ENCODE measurements at regions not wholly inside any gene's neighbourhood (a gene's known extent, or its start where the extent isn't known, plus 50 kb on each side); places are given as distances from the start of the nearest gene placed in this dataset.
"Not testable (repeated sequence)": the region's sequence is repeated elsewhere in the genome, so short reads cannot be mapped to it uniquely, and the experiment has no call there.

GRCh38 chr5:106397700-106398099 is 1273.0 kb downstream of the EFNA5 start:
- DNase-seq: no peak

- no peak for DNase-seq
Observed at GRCh38 chr5:106393276-106393675, 1277.5 kb downstream of the EFNA5 start.

- DNase-seq: no peak
Observed at GRCh38 chr5:106392766-106393165, 1278.0 kb downstream of the EFNA5 start.

GRCh38 chr5:106387767-106388166 is 1283.0 kb downstream of the EFNA5 start:
- not testable (repeated sequence) for DNase-seq

GRCh38 chr5:106386287-106386686 is 1284.5 kb downstream of the EFNA5 start:
- DNase-seq: no peak

GRCh38 chr5:106380736-106381135 is 1290.0 kb downstream of the EFNA5 start:
- DNase-seq: no peak

- no peak for DNase-seq
Observed at GRCh38 chr5:106376522-106376921, 1294.2 kb downstream of the EFNA5 start.

- DNase-seq: no peak
Observed at GRCh38 chr5:106374956-106375355, 1295.8 kb downstream of the EFNA5 start.

- DNase-seq: no peak
Observed at GRCh38 chr5:106368021-106368420, 1302.7 kb downstream of the EFNA5 start.

GRCh38 chr5:106367281-106367680 is 1303.5 kb downstream of the EFNA5 start:
- no peak for DNase-seq

- no peak for DNase-seq
Observed at GRCh38 chr5:106363578-106363977, 1307.2 kb downstream of the EFNA5 start.

- no peak for DNase-seq
Observed at GRCh38 chr5:106361905-106362304, 1308.8 kb downstream of the EFNA5 start.

- no peak for DNase-seq
Observed at GRCh38 chr5:106331415-106331814, 1339.3 kb downstream of the EFNA5 start.

GRCh38 chr5:106324356-106324755 is 1346.4 kb downstream of the EFNA5 start:
- DNase-seq: no peak

- no peak for DNase-seq
Observed at GRCh38 chr5:106321242-106321641, 1349.5 kb downstream of the EFNA5 start.

- DNase-seq: no peak
Observed at GRCh38 chr5:106314221-106314824, 1356.4 kb downstream of the EFNA5 start.

- no peak for DNase-seq
Observed at GRCh38 chr5:106312360-106312759, 1358.4 kb downstream of the EFNA5 start.

GRCh38 chr5:106311230-106311915 is 1359.4 kb downstream of the EFNA5 start:
- DNase-seq: no peak

GRCh38 chr5:106307265-106307664 is 1363.5 kb downstream of the EFNA5 start:
- no peak for DNase-seq

GRCh38 chr5:106306313-106307028 is 1364.3 kb downstream of the EFNA5 start:
- no peak for DNase-seq

GRCh38 chr5:106303911-106304310 is 1366.8 kb downstream of the EFNA5 start:
- no peak for DNase-seq

GRCh38 chr5:106292654-106293053 is 1378.1 kb downstream of the EFNA5 start:
- no peak for DNase-seq

- DNase-seq: no peak
Observed at GRCh38 chr5:106290841-106291240, 1379.9 kb downstream of the EFNA5 start.

- DNase-seq: no peak
Observed at GRCh38 chr5:106288979-106289378, 1381.8 kb downstream of the EFNA5 start.

Data from DMS79 treated with DMSO at 0.1 percent for 48 hours (cell line).